ENCODE measurements at regions not wholly inside any gene's neighbourhood (a gene's known extent, or its start where the extent isn't known, plus 50 kb on each side); places are given as distances from the start of the nearest gene placed in this dataset.

- Histone ChIP-seq H3K79me2 (ENCODE audit: insufficient read depth, low read length) (no peaks in the 10 kb centered on the region), H4K20me1 (ENCODE audit: insufficient read depth) (no peaks in the 10 kb centered on the region), H3K27ac (ENCODE audit: low read depth, low read length) (no peak overlapping the region), H3K27me3 (ENCODE audit: insufficient read depth, low read length) (no peaks in the 10 kb centered on the region; the same call in 1 of the 2 replicates), H3K4me2 (ENCODE audit: low read length) (no peak overlapping the region), H3K9ac (ENCODE audit: low read length) (no peak overlapping the region), H3K4me1 (ENCODE audit: control insufficient read depth in 1 of 2, insufficient read depth in 2 of 2, low read length in 2 of 2) (peaks cover 7 to 9% of the 10 kb centered on the region in 2 experiments; a peak in 3 of 4 replicates), H3K9me3 (ENCODE audit: control insufficient read depth in 1 of 2, insufficient read depth in 1 of 2, low read depth in 1 of 2, low read length in 2 of 2) (no peaks in the 10 kb centered on the region), H3K36me3 (ENCODE audit: control insufficient read depth in 1 of 2, insufficient read depth in 2 of 2, low read length in 2 of 2) (no peaks in the 10 kb centered on the region), H3K9me2 (ENCODE audit: insufficient read depth) (no peaks in the 10 kb centered on the region), H2AFZ (ENCODE audit: low read depth, low read length, poor library complexity, severe bottlenecking) (no peak overlapping the region), H3K4me3 (replicated peaks in 1 of 2; ENCODE audit: low read depth in 1 of 2, low read length in 2 of 2) (no peak overlapping the region)
- ATAC-seq (no peak), DNase-seq (ENCODE audit: low read depth, low spot score) (no peak)
- BruUV-seq (replicated peaks): no TSS peak
- intact Hi-C loops (cut with micrococcal nuclease): no loop called here
- ChIA-PET CTCF (no interaction called here), RAD21 (ENCODE audit: low non-redundant PET in 1 of 2, low total read pairs in 2 of 2, uncharacterized antibody in 2 of 2, unreplicated experiment in 2 of 2) (no interaction called here), POLR2A (no interaction called here)
- no peak for TF ChIP-seq POLR2A (IDR thresholded peaks at IDR 0.05; ENCODE audit: borderline replicate concordance, extremely low read depth, insufficient read depth, insufficient read length)
These were observed 759.5 kb upstream of the TBX3 start for GRCh38 chr12:115443351-115443938.

GRCh38 chr12:115440438-115440837 is 756.5 kb upstream of the TBX3 start:
- ChIA-PET CTCF (no interaction called here), POLR2A (no interaction called here), RAD21 (ENCODE audit: low non-redundant PET in 1 of 2, low total read pairs in 2 of 2, uncharacterized antibody in 2 of 2, unreplicated experiment in 2 of 2) (no interaction called here)
- H3K36me3 ChIP-seq (ENCODE audit: control insufficient read depth in 1 of 2, insufficient read depth in 2 of 2, low read length in 2 of 2): no peaks in the 10 kb centered on the region
- H3K4me2 ChIP-seq (ENCODE audit: low read length): peak overlapping the region; percentile 44
- ATAC-seq (peak; percentile 65; the same call in 1 of the 2 replicates), DNase-seq (ENCODE audit: low read depth, low spot score) (no peak)
- BruUV-seq (replicated peaks): no TSS peak
- no peaks in the 10 kb centered on the region for H3K9me2 ChIP-seq (ENCODE audit: insufficient read depth)
- H3K9ac ChIP-seq (ENCODE audit: low read length): no peak overlapping the region
- no peaks in the 10 kb centered on the region for H3K79me2 ChIP-seq (ENCODE audit: insufficient read depth, low read length)
- no peaks in the 10 kb centered on the region for H3K9me3 ChIP-seq (ENCODE audit: control insufficient read depth in 1 of 2, insufficient read depth in 1 of 2, low read depth in 1 of 2, low read length in 2 of 2)
- no peaks in the 10 kb centered on the region for H4K20me1 ChIP-seq (ENCODE audit: insufficient read depth)
- H2AFZ ChIP-seq (ENCODE audit: low read depth, low read length, poor library complexity, severe bottlenecking): no peak overlapping the region
- peaks cover 7 to 9% of the 10 kb centered on the region in 2 experiments; a peak in 3 of 4 replicates for H3K4me1 ChIP-seq (ENCODE audit: control insufficient read depth in 1 of 2, insufficient read depth in 2 of 2, low read length in 2 of 2)
- no peak overlapping the region for H3K27ac ChIP-seq (ENCODE audit: low read depth, low read length)
- no peaks in the 10 kb centered on the region; the same call in 1 of the 2 replicates for H3K27me3 ChIP-seq (ENCODE audit: insufficient read depth, low read length)
- no peak overlapping the region for H3K4me3 ChIP-seq (replicated peaks in 1 of 2; ENCODE audit: low read depth in 1 of 2, low read length in 2 of 2)
- TF ChIP-seq JUND (IDR thresholded peaks at IDR 0.05) (0 out of 2 replicates have a peak, but pooled peaks have one; percentile 19), EZH2 (IDR thresholded peaks at IDR 0.05) (no peak), FOSL1 (IDR thresholded peaks at IDR 0.05; ENCODE audit: low read depth) (peak; percentile 35; the same call in 1 of the 2 replicates)
- intact Hi-C loops (cut with micrococcal nuclease): no loop called here

Measured in HCT116 (cell line).